GM13977 (cell line): ENCODE measurements at regions not wholly inside any gene's neighbourhood (a gene's known extent, or its start where the extent isn't known, plus 50 kb on each side); places are given as distances from the start of the nearest gene placed in this dataset.

Experiments used
- DNase-seq: peaks from one replicate; pipeline ENCODE4 v3.0.0; 2012; ENCODE audit warnings: low spot score
- CTCF ChIP-seq: IDR thresholded peaks from 2 replicates; pipeline ENCODE4 v1.5.1; 2012; ENCODE audit warnings: mild to moderate bottlenecking, control low read depth; ENCODE audit not compliant: insufficient read depth; ENCODE audit errors: extremely low read depth, missing control alignments
- in situ Hi-C: fragments of 300-500 bp; cut with MboI; formaldehyde crosslinking; loops from one replicate; pipeline ENCODE4 v1.12.0; 2022; ENCODE audit warnings: low sequenced_read_pairs, low pct_unique_long_range_greater_than_20kb, mixed read lengths, inconsistent platforms; ENCODE audit not compliant: unreplicated experiment

GRCh38 chr6:155993240-155993639 is 537.6 kb upstream of the NOX3 start:
- TF ChIP-seq CTCF, result no peak
- DNase-seq, result no peak
- in situ Hi-C loops, result no loop called here

DNA sequence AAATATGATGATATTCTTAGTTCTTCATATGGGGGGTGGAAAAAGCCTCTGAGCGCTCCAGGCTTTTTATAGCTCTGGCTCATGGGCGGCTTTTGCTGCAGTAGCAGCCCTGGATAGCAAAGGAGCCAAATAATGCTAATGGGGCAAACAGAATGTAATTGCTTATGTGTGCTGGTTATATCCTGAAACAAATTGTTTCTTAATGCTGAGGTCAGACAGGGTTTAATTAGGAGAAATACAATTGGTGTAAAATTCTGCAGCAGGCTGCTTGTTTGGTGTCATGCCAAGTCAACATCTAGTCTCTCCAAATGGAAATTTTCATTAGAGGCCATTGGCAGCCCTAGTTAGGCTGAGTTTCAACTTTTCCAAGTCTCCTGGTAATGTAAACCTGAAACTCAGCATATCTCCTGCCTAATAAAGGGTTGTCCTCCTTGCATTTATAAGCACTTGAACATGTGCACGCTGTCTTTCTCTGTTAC is 530.1 kb upstream of the NOX3 start:
- no peak for DNase-seq
- TF ChIP-seq CTCF, result no peak
- in situ Hi-C loops, result no loop called here

DNA sequence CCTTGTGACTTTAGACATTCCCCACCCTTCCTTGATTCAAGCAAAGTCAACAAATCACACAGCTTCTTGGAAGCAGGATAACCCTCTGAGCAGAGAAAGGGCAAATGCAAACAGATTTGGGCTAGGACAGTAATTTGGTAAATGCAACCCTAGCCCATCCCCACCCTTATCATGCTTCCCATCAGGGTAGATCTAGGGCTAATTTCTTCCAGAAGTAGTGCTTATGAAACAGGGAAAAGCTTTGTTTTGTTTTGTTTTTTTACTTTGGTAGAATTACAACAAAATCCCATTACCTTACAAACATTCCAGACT is 525.1 kb upstream of the NOX3 start:
- TF ChIP-seq CTCF, result no peak
- DNase-seq, result no peak
- in situ Hi-C loops, result no loop called here

DNA sequence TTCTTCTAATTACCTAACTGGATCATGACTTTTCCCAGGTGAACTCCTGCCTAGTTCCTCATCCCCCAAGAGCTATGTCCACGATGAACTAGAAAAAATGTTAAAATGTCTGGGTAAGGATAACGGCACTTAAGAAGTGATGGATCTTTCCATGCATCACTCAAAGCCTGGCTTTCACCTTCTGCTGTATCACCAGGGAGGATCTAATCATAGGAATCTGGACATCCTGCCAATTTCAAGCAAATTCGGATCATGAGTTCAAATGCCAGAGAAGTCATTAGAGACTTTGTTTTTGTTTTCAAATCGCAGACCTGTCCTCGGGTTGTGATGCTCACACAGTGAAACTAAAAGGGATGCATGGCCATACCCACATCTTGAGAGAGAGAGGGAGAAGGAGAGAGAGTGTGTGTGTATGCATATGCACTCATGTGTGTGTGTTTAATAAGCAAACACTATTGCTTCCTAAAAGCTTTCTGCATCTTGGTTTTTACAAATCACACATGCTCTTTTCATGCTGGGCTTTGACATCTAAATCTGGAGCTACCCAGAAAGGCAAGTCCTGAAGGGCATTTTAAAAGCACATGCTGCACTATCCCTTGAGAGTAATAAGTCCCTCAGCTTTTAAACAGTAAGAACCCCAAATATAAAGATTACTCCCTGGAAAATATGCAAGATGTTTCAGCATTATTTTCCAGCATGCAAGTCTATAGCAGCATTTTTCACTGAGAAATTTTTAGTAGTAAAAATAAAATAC is 524.6 kb upstream of the NOX3 start:
- in situ Hi-C loops, result no loop called here
- no peak for TF ChIP-seq CTCF
- DNase-seq, result no peak

DNA sequence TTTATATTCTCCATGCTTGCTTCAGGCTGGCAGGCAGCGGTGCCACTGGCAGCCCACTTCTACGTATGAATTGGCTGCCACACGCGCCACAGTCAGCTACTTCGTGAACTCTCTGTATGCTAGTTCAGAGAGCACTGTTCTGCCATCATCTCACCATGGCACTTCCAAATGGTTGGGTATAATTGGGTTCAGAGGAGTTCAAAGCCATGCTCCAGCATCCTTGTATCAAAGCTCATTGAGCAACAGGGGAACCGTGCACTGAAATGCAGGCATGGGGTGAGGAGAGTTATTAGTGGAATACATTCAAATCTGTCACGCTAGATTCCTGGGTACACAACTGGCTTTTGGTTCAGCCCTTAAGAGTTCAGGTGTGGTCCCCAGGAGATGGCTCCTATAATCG is 519.9 kb upstream of the NOX3 start:
- no peak for TF ChIP-seq CTCF
- in situ Hi-C loops, result no loop called here
- no peak for DNase-seq

DNA sequence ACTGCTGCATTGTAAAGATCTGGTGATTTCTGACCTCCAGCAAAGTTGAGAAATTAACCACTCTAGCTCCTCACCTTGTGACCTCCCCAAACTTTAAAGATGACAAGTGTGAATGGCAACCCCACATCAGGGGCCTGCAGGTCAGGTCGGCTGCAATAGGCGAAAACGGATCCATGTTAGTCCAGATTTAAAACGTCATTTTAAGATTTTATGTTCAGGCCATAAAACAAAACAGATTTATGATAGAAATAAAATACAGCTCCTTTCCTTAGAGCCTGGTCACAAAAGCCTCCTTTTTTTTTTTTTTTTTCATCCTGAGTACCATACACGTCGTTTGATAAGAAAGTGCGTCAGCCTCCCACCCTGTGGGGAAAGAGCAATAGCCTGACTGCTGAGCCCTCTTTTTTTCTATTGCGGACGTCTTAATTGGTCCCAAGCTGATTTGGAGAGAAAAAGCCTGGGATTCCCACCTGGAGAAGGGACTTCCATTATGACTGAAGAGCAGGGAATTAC is 519.2 kb upstream of the NOX3 start:
- in situ Hi-C loops, result no loop called here
- TF ChIP-seq CTCF, result no peak
- DNase-seq, result no peak
